AG08396 (cell line): ENCODE measurements at regions not wholly inside any gene's neighbourhood (a gene's known extent, or its start where the extent isn't known, plus 50 kb on each side); places are given as distances from the start of the nearest gene placed in this dataset.
"Not testable (repeated sequence)": the region's sequence is repeated elsewhere in the genome, so short reads cannot be mapped to it uniquely, and the experiment has no call there.

Experiments used
- DNase-seq: peaks from one replicate; pipeline ENCODE4 v3.0.0; 2012; ENCODE audit warnings: low spot score, mixed read lengths

DNA sequence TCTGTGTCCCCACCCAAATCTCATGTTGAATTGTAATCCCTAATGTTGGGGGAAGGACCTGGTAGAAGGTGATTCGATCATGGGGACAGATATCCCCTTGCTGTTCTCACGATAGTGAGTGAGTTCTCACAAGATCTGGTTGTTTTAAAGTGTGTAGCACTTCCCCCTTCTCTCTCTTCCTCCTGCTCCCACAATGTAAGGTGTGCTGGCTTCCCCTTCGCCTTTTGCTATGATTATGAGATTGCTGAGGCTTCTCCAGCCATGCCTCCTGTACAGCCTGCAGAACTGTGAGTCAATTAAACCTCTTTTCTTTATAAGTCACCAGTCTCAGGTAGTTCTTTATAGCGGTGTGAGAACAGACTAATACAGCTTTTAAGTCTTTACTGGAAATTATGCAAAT lies 193.3 kb upstream of the RBBP8 start:
- no peak for DNase-seq

DNA sequence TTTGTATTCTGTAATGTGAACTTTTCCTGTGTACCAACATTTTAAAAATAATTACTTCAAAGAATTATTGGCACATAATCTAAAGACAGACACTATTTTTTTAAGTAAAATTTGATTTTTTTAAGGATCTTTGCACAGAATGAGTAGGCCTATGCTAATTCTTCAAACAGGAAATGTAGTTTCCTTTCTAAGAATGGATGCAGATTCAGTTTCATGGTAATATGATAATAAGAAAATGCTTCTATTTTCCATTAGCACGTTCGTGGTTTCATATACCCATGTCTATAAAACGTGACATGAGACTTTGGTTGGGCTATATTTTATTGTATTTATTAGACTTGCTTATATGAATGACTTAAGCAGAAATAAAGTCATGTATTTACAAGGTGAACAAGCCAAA lies 191.8 kb upstream of the RBBP8 start:
- no peak for DNase-seq

DNA sequence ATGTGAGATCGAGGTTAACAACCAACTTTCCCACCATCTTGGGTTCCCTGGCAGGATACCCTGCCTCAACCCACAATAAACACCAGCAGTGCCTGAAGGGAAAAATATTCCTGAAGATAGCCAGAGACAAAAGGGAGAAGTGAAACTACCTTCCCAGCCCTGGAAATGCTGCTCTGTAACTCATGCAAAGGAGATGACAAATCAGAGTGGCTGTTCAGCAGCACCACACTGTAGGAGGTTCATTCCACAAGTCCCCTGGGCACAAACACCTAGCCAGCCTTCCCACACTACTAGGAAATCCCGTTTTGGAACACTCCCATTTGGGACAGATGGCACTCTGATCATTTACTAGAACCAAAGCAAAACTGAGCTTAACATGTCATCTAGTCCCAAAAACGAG lies 190.7 kb upstream of the RBBP8 start:
- no peak for DNase-seq

- no peak for DNase-seq
Measured at GRCh38 chr18:22745966-22746365, 187.2 kb upstream of the RBBP8 start.

DNA sequence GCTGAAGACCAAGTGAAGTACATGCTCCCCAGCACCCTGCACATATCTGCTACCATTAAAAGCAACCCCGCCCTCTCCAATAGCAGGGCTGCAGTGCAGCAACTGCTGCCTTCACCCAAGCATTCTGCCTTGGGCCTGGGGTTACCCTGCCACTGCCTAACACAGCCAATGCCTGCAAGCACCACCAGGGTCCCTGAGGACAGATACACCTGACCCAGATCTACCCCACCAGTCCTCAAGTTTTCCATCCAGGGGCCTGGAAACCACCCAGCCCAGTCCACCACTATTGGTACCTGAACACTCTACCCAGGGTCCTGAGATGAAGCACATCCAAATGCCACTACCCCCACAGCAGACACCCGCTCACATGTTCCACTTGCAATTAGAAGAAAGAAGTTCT lies 181.1 kb upstream of the RBBP8 start:
- no peak for DNase-seq

- no peak for DNase-seq
Measured at GRCh38 chr18:22753130-22753831, 179.8 kb upstream of the RBBP8 start.

GRCh38 chr18:22764005-22764404 lies 169.1 kb upstream of the RBBP8 start:
- DNase-seq, result not testable (repeated sequence)

DNA sequence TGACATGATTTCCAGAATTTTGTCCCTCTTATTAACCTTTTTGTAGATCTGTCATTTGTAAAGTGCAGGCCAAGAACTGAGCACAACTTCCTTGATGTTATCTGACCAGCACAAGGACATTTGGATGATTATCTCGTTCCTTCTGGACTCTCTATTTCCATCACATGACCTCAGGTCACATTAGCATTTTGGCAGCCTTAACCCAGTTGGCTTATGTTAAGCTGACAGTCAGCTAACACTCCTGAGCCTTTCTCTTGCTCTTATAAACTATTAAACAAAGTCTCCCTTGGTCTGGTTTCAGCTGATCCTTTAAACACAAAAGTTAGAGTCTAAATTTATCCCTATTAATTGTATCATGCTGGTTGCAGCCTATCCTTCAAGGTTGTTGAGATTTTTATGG lies 167.2 kb upstream of the RBBP8 start:
- DNase-seq, result no peak

- no peak for DNase-seq
Measured at GRCh38 chr18:22767653-22768052, 165.5 kb upstream of the RBBP8 start.

GRCh38 chr18:22773944-22774343 lies 159.2 kb upstream of the RBBP8 start:
- DNase-seq, result no peak

DNA sequence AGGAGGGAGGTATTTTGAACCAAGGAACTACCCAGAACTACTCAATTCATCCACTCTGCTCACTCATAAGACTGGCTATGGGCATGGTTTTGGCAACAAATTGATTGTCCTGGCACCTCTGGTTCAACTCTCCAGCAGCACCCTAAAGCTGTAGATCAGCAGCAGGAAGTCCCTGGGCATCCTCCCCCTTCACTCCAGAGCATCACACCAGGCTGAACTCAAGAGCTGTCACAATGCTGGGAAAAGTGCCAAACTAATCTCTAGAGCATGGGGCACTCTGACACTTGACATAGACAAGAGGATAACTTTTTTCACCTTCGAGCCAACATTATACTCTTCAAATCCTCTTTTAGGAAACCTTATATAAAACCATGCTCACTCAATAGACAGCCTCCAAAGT lies 154.1 kb upstream of the RBBP8 start:
- DNase-seq, result no peak

DNA sequence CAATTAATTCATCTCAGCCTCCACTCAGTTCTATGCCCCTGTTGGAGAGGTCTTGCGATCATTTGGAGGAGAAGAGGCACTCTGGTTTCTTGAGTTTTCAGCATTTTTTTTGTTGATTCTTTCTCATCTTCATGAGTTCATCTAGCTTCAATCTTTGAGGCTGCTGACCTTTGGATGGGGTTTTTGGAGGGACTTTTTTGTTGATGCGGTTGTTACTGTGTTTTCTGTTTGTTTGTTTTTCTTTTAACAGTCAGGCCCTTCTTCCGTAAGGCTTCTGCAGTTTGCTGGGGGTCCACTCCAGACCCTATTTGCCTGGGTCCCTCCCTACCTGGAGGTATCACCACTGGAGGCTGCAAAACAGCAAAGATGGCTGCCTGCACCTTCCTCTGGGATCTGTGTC lies 149.9 kb upstream of the RBBP8 start:
- no peak for DNase-seq

DNA sequence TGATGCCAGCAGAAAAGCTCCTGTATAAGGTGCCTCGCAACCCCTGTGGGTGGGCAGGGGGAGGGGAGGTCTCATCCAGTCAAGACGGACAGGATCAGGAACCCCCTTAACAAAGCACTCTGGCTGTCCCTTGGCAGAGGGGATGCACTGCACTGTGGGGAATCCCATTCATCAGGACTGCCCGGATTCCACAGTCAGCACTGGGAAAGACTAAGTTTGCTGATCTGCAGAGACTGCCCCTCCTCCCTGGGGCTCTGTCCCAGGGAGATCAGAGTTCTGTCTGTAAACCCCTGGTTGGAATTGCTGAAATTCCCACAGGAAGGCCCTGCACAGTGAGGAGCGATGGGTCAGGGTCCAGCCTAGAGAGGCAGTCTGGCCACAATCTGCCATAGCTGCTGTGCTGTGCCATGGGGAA lies 149.5 kb upstream of the RBBP8 start:
- DNase-seq, result no peak

DNA sequence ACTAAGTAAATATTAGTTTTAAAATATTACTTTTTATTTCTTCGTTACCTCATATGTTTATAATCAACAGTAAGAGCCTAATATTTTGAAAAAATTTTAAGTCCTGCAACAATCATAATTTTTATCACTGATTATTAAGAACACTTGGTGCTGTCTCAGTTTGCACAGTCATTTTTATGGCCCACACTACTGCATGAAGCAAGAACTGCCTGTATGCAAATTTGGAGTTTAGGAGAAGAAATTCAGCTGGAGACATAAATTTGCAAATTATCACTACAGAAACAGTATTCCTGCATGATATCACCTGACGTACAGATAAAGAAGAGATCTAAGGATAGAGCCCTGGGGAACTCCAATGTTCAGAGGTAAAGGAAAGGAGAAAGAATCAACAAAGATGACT lies 144.1 kb upstream of the RBBP8 start:
- no peak for DNase-seq

- DNase-seq, result no peak
Measured at GRCh38 chr18:22789600-22789999, 143.5 kb upstream of the RBBP8 start.

DNA sequence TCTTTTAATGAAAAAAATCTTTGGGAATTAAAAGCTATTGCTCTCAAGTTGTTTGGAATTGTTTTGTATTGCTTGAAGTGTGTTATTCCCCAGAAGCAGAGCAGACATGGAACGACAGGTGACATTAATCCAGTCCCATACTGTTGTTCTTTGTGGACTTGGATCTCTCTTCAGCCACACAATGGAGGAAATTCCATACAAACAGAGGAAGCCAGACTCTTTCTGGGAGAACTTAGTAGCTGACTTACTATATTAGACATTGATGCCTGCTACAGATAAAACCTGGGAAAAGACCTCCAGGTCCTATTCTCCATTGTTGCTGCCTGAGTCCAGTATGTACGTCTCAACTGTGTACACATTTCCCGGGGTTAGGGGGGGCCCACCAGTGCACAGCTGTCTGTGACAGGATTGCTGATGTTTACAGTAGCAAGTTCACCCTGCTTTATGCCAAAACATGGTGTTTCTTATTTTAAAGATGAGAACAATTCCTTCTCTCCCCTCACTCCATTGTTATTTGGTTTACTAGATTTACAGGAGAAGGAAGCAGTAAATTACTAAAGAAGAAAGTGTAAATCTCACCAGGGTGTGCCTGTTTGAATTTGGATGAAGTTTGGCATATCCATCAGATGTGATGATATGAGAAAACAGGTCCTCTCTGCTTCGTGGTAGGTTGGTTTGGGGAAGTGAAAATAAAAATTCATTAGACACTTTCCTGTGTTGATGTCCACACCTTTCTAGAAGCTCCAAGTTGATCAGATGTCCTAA lies 142.4 kb upstream of the RBBP8 start:
- no peak for DNase-seq

- DNase-seq, result no peak
Measured at GRCh38 chr18:22791310-22791610, 141.9 kb upstream of the RBBP8 start.

DNA sequence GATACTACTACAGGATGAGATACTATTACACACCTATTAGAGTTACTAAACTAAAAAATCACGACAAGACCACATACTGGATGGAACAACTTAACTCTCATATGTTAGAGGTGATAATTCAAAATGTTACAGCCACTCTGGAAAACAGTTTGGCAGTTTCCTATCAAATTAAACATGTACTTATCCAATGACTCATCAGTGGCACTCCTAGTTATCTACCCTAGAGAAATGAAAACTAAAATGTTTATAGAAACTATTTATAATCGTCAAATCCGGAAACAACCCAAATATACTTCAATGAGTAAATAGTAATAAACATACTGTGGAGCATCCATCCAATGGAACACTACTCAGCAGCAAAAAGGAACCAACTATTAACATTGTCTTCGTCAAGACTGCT lies 137.0 kb upstream of the RBBP8 start:
- no peak for DNase-seq

GRCh38 chr18:22800551-22800951 lies 132.6 kb upstream of the RBBP8 start:
- no peak for DNase-seq

GRCh38 chr18:22813648-22814328 lies 119.3 kb upstream of the RBBP8 start:
- DNase-seq, result peak; percentile 41

- DNase-seq, result no peak
Measured at GRCh38 chr18:22814329-22814703, 118.8 kb upstream of the RBBP8 start.

- no peak for DNase-seq
Measured at GRCh38 chr18:22816266-22817176, 116.6 kb upstream of the RBBP8 start.
